ENCODE measurements at regions not wholly inside any gene's neighbourhood (a gene's known extent, or its start where the extent isn't known, plus 50 kb on each side); places are given as distances from the start of the nearest gene placed in this dataset.
"Not testable (repeated sequence)": the region's sequence is repeated elsewhere in the genome, so short reads cannot be mapped to it uniquely, and the experiment has no call there.

DNA sequence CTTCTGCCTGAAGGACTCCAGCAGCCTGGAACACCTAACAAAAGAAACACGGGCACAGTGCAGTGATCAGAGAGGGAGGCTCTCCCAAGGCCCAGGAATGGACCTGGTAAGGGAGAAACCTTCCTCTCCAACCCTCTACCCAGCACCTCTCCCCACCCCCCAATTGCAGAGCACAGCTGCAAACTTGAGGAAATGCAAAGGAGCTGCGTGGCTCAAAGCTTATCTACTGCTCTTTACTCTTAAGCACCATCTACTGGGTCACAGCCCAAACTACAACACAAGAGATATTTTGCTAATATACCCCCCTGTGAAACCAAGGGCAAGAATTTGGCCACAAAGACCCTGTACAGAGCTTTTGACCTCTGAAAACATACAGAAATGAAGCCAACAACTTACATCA lies 328.3 kb downstream of the OXSM start:
- no peak for DNase-seq

GRCh38 chr3:26132942-26133341 lies 343.1 kb downstream of the OXSM start:
- DNase-seq, result no peak

DNA sequence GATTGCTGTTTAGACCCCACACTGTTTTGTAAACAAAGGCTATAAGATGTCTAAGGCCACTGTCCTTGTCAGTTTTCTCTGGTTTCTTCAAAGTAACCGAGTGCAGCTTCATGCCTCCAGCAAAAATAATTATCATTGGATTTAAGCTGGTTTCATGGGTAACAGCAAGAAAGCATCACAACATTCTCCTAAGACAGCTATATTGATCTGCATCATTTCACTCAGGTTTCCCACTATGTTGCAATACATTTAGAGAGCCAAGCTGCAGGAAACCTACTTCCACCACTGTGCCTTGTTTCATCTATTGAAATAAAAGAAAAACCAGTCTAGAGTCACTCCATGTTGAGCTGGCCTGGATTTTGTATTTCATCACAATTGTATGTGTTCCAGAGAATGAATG lies 351.4 kb downstream of the OXSM start:
- DNase-seq, result no peak

DNA sequence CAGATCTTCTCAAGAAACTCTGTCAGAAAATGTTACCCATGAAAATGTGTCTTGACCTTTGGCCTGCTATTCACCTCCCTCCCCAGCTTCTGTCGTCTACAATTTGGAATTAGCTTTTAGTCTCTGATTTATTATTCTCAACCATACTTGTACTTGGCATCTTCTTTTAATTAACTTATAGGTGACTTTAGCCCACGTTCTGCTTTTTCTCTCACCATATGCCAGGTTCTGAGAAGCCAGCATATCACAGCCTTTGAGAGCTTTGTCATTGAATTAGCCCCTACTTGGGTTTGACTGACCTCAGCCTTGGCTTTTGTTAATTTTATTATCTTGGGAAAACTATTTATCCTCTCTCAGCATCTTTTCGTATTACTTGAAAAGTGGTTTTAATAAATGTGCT lies 355.9 kb downstream of the OXSM start:
- DNase-seq, result no peak

- not testable (repeated sequence) for DNase-seq
Observed at GRCh38 chr3:26157428-26157827, 367.5 kb downstream of the OXSM start.

- DNase-seq, result no peak
Observed at GRCh38 chr3:26171006-26171405, 381.1 kb downstream of the OXSM start.

DNA sequence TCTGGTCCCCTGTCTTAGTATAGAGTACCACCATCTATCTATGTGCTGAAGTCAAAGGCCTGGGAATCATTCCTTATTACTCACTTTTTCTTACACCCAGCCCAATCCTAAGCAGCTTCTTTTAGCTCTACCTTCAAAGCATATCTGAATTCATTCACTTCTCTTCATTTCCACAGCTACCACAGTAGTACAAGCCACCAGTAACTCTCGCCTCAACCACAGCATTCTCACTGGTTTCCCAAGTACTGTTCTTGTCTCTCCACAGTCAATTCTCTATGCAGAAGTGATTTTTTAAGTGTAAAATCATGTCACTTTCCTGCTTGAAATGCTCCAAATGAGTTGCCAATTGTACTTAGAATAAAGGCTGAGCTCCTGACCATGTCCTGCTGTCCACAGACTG lies 401.7 kb downstream of the OXSM start:
- no peak for DNase-seq

DNA sequence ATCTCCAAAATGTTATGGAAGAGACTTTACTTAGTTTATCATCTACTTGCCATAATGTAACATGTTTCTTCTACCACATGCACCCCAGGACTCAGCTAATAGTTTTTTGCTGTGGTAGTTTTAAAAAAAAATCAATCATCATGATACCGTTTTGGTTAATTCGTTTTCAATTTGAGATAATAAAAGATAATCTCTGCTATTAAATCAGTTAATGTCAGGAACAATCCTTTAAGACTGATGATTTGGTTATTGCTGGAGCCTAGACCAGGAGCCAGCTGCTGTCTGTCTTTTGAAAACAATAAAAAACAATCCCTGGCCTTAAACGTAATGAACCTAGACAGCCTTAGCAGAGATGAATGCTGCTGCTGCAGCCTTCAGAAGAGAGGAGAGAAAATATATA lies 403.7 kb downstream of the OXSM start:
- DNase-seq, result no peak

DNA sequence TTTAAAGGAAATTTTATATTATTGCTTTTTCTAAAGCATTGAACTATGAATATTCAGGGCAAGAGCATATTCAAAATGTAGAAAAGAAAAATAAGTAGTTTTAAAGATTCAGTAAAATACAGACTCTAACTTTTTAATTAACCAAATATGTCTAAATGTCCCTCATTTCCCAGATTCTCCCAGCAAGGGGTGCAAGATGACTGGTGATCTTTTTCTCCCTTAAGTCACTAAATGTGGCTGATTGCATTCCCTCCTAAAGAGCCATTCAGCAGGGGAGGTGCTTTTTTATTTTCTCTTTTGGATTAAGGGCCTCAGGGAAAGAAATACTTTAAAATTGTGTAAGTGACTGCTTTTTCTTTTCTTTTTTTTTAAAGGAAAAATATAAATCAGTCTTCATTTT lies 406.9 kb downstream of the OXSM start:
- no peak for DNase-seq

- DNase-seq, result no peak
Observed at GRCh38 chr3:26198609-26199008, 408.7 kb downstream of the OXSM start.

GRCh38 chr3:26202169-26202568 lies 412.3 kb downstream of the OXSM start:
- no peak for DNase-seq

GRCh38 chr3:26205475-26205874 lies 415.6 kb downstream of the OXSM start:
- DNase-seq, result no peak

GRCh38 chr3:26208201-26208600 lies 414.4 kb upstream of the LRRC3B start:
- no peak for DNase-seq

DNA sequence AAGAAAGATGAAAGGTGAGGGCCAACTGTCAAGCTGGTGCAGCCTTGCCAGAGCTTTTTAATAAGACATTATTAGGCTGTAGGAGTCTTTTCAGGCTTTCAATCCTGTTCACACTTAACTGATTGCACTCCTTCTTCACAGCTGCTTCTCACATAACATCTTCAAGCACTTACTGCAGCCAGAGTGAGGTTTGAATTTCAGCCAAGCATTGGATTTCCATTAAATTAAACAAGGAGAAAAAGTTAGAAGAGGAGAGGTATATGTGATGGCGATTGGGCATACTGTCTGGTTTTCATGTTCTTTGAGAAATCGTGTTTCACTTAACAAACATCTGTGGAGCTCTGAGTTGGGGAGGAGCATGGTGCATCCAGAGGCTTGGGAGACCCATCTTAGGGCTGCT lies 392.8 kb upstream of the LRRC3B start:
- DNase-seq, result no peak

GRCh38 chr3:26233374-26233773 lies 389.2 kb upstream of the LRRC3B start:
- no peak for DNase-seq

- no peak for DNase-seq
Observed at GRCh38 chr3:26236531-26236930, 386.0 kb upstream of the LRRC3B start.

- DNase-seq, result no peak
Observed at GRCh38 chr3:26237036-26237682, 385.4 kb upstream of the LRRC3B start.

GRCh38 chr3:26244586-26244985 lies 378.0 kb upstream of the LRRC3B start:
- not testable (repeated sequence) for DNase-seq

DNA sequence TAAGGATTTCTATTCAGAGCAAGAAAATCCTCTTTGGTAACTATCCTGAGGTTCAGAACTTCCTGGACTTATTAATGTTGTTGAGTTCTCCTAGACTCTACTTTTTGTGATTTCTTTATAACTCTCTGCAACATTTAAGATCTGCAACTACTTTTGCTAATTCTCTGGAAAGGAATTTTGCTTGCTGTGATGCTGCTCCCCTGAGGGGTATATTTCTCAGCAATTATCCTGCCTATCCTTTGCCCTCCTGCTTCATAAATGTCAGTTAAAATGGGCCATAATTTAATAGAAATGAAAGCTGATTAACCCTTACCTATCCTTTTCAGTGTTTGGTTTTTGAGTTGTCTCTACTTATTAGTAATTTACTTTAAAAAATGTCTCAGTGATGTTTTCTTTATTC lies 377.3 kb upstream of the LRRC3B start:
- no peak for DNase-seq

GRCh38 chr3:26246901-26247300 lies 375.7 kb upstream of the LRRC3B start:
- DNase-seq, result no peak

DNA sequence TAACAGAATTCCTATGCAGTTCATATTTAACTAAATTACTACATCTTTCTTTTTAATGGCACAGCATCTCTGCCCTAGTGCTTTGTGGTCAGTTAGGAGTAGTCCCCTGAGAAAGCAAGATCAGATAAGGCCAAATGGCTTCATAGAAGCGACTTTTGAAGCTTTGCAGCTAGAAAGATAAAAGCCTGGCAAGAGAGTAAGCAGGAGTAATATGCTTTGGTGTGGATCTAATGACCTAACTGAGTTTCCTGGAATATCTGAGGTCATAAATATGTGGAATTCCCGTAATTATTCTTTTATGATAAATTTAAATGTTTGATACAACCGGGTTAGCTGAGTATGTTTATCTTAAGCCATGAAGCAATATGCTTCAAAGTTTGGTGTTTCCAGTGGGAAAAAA lies 374.9 kb upstream of the LRRC3B start:
- no peak for DNase-seq

DNA sequence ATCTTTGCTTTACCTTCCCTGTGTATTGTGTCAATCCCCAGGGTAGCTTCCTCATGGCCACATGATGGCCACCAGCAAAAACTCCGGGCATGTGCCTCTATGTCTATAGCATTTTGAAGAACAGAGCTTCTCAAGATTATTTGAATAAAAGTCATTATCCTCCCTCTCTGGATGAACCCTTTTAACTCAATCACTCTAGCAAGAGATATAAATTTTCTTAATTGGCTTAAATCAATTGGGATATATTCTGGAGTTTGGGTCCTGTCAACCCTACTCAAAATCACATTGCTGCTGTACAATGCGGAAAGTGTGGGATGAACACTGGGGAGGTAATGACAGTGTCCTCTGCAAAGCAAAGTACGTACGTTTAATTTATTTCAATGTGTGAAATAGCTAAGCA lies 370.6 kb upstream of the LRRC3B start:
- DNase-seq, result no peak

- no peak for DNase-seq
Observed at GRCh38 chr3:26256224-26256623, 366.3 kb upstream of the LRRC3B start.

DNA sequence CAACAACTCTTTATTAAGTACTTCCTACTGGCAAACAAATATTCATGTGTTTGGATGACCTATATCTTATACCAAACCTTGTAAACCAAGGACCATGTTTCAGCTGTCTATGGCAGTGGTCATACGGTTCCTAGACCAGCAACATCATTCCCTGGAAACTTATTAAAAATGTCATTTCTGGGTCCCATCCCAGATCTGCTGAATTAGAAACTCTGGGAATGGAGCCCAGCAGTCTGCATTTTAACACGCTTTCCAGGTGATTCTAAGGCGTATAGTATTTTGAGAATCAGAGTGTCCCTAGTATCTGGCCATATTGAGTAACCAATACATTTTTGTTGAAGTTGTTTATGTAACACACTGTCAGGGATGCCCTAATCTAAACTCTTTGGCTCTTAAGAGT lies 363.4 kb upstream of the LRRC3B start:
- no peak for DNase-seq

Data from anterior cingulate cortex (tissue), 58 donors.